GM12891 (cell line): ENCODE measurements at regions not wholly inside any gene's neighbourhood (a gene's known extent, or its start where the extent isn't known, plus 50 kb on each side); places are given as distances from the start of the nearest gene placed in this dataset.

Source experiments
- DNase-seq: peaks from one replicate; pipeline ENCODE4 v3.0.0; 2011; ENCODE audit warnings: low spot score; ENCODE audit not compliant: insufficient read length
- FAIRE-seq: peaks from 2 replicates; lab custom pipeline; 2011; peaks lifted over from hg19 to GRCh38; lab: Jason Lieb, UNC
- PAX5 ChIP-seq: IDR thresholded peaks from 2 replicates; pipeline ENCODE4 v1.6.1; 2011; ENCODE audit warnings: low read length, moderate library complexity, mild to moderate bottlenecking; ENCODE audit not compliant: insufficient read depth, severe bottlenecking
- POLR2A ChIP-seq: IDR thresholded peaks from 2 replicates; pipeline ENCODE4 v1.6.1; 2011; ENCODE audit warnings: low read depth, low read length, control low read depth
- POLR2AphosphoS5 ChIP-seq: IDR thresholded peaks from 2 replicates; pipeline ENCODE4 v1.6.1; 2011; ENCODE audit warnings: low read depth, low read length, control low read depth
- POU2F2 ChIP-seq: IDR thresholded peaks from 2 replicates; pipeline ENCODE4 v1.6.1; 2011; ENCODE audit warnings: low read depth, mild to moderate bottlenecking, control low read depth, low read length, moderate library complexity
- SPI1 ChIP-seq: IDR thresholded peaks from 2 replicates; pipeline ENCODE4 v1.6.1; 2011; ENCODE audit warnings: low read depth, low read length, control low read depth
- TAF1 ChIP-seq: IDR thresholded peaks from 2 replicates; pipeline ENCODE4 v1.6.1; 2011; ENCODE audit warnings: low read depth, low read length, control low read depth

DNA sequence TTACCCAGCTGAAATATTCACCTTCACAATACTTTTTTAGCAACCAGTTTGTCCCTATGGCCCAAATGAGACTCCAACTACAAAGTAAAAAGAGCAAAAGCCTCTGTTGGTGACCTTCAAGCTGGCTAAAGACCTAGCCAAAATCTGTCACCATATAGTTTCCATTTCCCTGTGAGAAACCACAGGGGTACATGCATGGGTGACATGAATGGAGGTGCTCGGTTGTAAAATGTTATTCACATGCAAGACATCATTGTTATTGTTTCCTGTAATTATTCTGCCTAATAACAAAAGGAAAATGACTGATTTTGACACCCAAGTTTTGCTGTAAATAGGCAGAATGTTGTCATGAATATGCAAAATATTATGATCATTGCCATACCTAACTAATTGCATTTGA is 285.3 kb downstream of the ZNF608 start:
- no peak for TF ChIP-seq POU2F2
- TF ChIP-seq PAX5: no peak
- TF ChIP-seq TAF1: no peak
- no peak for TF ChIP-seq POLR2A
- no peak for TF ChIP-seq SPI1
- TF ChIP-seq POLR2AphosphoS5: no peak
- DNase-seq (no peak), FAIRE-seq (no peak)

DNA sequence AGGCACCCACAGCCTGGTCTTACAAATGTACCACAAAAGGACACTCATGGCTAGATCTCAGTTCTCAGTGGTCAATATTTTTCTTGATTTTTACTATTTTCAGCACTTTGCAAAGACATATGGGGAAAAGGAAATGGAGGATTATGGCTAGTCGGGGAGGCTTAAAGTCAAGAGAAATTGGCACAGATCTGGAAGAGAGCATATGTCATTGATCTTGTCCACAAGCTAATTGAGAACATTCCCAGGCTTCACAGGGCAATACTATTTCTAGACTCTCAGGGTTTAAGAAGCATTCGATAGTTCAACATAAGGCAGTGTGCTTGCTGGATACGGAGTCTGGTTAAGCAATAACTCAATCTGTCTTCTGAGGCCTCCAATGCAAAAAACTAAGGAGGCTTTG is 285.8 kb downstream of the ZNF608 start:
- FAIRE-seq: no peak
- no peak for DNase-seq
- no peak for TF ChIP-seq POLR2AphosphoS5
- TF ChIP-seq PAX5: no peak
- TF ChIP-seq SPI1: no peak
- TF ChIP-seq POLR2A: no peak
- TF ChIP-seq TAF1: no peak
- no peak for TF ChIP-seq POU2F2

DNA sequence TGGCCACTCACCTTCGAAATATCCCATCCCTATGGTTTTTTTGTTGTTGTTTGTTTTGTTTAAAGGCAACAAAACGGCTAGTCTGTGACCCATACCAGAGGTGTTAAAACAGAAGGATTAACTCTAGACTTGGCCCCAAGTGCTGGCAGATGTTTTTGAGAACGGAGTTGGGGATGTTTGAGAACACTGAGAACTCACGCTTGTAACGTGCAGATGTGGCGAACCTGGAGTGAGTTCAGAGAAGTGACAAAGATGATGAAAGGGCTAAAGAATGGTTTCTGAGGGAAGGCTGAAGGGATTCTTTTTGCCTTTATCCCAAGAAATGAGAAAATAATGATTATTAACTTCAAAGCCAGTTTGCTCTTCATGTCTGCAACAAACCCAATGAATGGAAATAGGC is 286.5 kb downstream of the ZNF608 start:
- DNase-seq (no peak), FAIRE-seq (no peak)
- TF ChIP-seq POLR2A (no peak), TAF1 (no peak), PAX5 (no peak), POLR2AphosphoS5 (no peak), SPI1 (no peak), POU2F2 (no peak)

DNA sequence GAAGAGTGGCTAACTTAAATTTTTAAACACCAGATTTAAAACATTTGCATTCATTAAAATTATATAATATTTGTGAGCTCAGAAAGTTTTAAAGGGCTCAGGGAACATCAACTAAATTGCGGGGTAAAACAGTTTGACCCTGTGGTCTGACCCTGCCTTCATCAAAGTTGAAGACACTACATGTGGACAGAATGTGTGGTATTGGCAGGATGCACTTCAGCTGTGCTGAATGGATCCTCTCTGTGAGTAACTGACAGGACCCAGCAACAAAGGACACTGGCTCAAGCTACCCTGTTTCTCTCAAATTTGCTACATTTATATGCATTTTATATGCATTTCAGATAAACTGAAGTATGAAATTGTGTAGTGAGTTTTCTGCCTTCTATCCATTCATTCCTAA is 288.5 kb downstream of the ZNF608 start:
- no peak for TF ChIP-seq POLR2A
- TF ChIP-seq POU2F2: no peak
- TF ChIP-seq TAF1: no peak
- TF ChIP-seq POLR2AphosphoS5: no peak
- no peak for TF ChIP-seq PAX5
- TF ChIP-seq SPI1: no peak
- no peak for DNase-seq
- FAIRE-seq: no peak

DNA sequence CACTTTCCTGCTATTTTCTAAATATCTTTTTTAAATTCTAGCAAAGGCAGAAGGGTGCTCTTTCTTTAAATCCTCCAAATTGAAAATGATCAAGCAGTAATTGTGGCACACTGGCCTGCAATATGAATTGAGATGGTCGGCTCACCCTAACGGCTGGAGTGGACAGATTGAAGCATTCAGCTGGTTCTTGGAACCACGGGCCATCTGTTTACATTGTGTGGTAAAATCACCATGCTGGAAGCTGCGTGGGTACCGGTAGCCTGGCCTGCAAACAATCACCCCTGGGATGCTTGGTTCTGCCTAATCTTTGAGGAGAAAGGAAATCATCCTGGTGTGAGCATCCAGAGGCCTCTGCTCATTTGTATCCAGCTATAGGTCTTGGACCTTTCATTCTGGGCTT is 289.3 kb downstream of the ZNF608 start:
- FAIRE-seq (no peak), DNase-seq (no peak)
- TF ChIP-seq POLR2A (no peak), POU2F2 (no peak), PAX5 (no peak), TAF1 (no peak), SPI1 (no peak), POLR2AphosphoS5 (no peak)

DNA sequence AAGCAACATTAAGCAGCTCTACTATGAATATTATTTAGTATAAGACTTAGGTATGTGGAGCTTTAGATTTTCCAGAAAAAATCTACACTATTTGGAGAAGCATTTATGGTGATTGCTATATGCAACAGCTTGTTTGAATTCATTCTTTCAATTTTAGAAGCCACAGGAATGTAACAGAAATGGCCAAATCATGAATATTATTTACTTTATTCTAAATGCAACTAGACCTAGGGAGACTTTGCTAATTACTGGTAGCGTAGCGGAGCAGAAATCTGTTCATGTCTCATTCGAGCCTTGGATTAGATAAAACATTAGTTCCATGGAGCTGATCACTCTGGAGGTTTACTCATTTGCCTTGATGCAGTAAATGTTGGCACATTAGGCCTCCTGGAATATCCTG is 290.2 kb downstream of the ZNF608 start:
- DNase-seq (no peak), FAIRE-seq (no peak)
- no peak for TF ChIP-seq POLR2A
- TF ChIP-seq PAX5: no peak
- no peak for TF ChIP-seq POU2F2
- no peak for TF ChIP-seq POLR2AphosphoS5
- TF ChIP-seq TAF1: no peak
- TF ChIP-seq SPI1: no peak

DNA sequence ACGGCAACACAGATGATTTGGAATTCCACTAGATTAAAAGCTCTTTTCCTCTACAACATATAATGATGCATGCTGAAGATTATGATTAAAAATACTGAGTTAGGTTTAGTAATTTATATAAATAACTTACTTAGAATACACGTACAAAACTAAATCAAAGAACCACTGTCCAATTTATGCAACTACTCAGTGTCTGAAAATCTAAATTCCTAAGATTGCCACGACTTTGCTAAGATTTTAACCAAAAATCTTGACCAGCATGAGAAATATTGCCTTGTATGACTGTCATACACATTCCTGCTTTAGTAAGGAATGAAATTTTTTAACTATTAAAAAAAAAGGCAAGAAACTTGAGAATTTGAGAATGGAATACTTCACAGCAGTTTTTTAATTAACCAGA is 292.4 kb downstream of the ZNF608 start:
- no peak for TF ChIP-seq PAX5
- TF ChIP-seq TAF1: no peak
- TF ChIP-seq POU2F2: no peak
- TF ChIP-seq POLR2AphosphoS5: no peak
- no peak for TF ChIP-seq POLR2A
- TF ChIP-seq SPI1: no peak
- DNase-seq (no peak), FAIRE-seq (no peak)

DNA sequence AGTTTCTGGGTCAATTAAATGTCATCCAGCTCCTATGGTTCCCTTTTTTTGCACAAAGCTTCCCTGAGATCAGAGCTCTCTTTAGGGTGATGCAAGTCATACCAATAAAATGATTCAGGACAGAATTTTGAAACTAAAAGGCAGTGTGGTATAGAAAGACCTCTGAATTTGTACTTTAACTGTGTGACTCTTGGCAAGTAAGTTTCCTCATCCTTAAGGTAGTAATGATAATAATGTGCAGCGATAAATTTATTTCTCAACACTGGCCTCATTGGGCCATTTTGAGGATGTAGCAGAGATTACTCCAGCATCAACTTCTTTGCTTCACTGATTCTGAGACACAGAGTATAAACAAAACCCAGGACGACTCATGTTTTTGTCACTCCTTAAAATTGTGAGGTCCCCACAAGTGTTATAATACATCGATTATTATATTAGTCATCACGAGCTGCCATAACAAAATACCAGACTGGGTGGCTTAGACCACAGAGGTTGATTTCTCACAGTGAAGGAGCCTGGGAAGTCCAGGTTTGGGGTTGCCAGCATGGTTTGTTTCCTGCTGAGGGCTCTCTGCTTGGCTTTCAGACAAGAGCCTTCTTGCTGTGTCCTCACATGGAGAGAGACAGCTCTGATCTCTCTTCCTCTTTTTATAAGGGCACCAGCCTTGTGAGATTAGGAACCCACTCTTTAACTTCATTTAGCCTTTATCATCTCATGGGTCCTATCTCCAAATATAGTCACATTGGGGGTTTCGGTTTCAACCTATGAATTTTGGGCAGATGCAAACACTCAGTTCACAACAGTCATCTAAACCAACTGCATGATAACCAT is 293.0 kb downstream of the ZNF608 start:
- no peak for DNase-seq
- TF ChIP-seq POU2F2 (no peak), PAX5 (no peak), SPI1 (peak; percentile 93), TAF1 (no peak)
- FAIRE-seq: peak; percentile 77

DNA sequence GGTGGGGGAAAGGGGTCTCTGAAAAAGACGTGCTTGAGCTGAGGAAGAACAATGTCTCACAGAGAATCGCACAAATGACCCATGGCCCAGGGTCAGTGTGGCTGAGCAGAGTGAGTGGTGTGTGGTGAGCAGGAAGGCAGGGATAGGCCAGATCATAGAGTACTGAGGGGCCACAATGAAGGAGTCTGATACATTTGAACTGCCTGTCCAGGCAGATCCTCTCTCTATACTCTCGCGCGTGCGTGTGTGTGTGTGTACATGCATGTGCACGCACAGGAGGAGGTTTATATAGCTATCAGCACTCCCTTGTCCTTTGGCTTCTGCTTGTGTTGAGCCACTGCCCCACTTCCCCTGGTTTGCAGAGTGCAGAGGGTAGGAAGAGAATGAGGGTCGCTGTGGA is 294.0 kb downstream of the ZNF608 start:
- TF ChIP-seq PAX5 (no peak), POLR2A (no peak), SPI1 (no peak), TAF1 (no peak), POLR2AphosphoS5 (no peak), POU2F2 (no peak)
- no peak for DNase-seq
- FAIRE-seq: no peak
